K562 (cell line): ENCODE measurements at regions not wholly inside any gene's neighbourhood (a gene's known extent, or its start where the extent isn't known, plus 50 kb on each side); places are given as distances from the start of the nearest gene placed in this dataset.
A peak's percentile ranks its signal among the peaks of the same experiment; 100 is the strongest.

Experiments used
- CXXC5 ChIP-seq: fragments of 250-450 bp; sonication (Bioruptor Pico); IDR thresholded peaks from 2 replicates; pipeline ENCODE4 v1.8.0; 2022; ENCODE audit warnings: inconsistent platforms, mild to moderate bottlenecking, moderate library complexity
- E2F8 ChIP-seq: fragments of 450-650 bp; IDR thresholded peaks from 2 replicates; pipeline ENCODE4 v1.7.1; 2018; ENCODE audit warnings: mild to moderate bottlenecking, low read depth; ENCODE audit not compliant: partially characterized antibody
- FIP1L1 ChIP-seq: fragments of 200-400 bp; formaldehyde crosslinking; IDR thresholded peaks from 2 replicates; pipeline ENCODE4 v1.6.1; 2018; ENCODE audit warnings: mild to moderate bottlenecking, low read depth, low read length; ENCODE audit not compliant: poor library complexity, severe bottlenecking
- GATAD2A ChIP-seq: fragments of 450-650 bp; IDR thresholded peaks from 2 replicates; pipeline ENCODE4 v1.6.1; 2017
- HDAC2 ChIP-seq: fragments of 450-650 bp; IDR thresholded peaks from 2 replicates; pipeline ENCODE4 v1.6.1; 2016; ENCODE audit warnings: mild to moderate bottlenecking
- L3MBTL2 ChIP-seq: fragments of 450-650 bp; IDR thresholded peaks from 2 replicates; pipeline ENCODE4 v1.6.1; 2016; ENCODE audit warnings: mild to moderate bottlenecking, moderate library complexity
- MYNN ChIP-seq, 2 experiments: sonication (generic); formaldehyde crosslinking in 1 of 2; IDR thresholded peaks; 2 replicates each; pipeline versions ENCODE4 v1.5.0 to v1.6.1; 2016 to 2020; ENCODE audit warnings: antibody characterized with exemption in 1 of 2, missing genetic modification reagents in 1 of 2
- NCOA4 ChIP-seq: fragments of 450-650 bp; IDR thresholded peaks from 2 replicates; pipeline ENCODE4 v1.6.1; 2018; ENCODE audit warnings: mild to moderate bottlenecking; ENCODE audit not compliant: partially characterized antibody
- NKRF ChIP-seq: fragments of 450-650 bp; IDR thresholded peaks from 2 replicates; pipeline ENCODE4 v1.6.1; 2016; ENCODE audit warnings: borderline replicate concordance
- PML ChIP-seq: IDR thresholded peaks from 2 replicates; pipeline ENCODE4 v1.6.1; 2012; ENCODE audit warnings: low read length, inconsistent platforms
- RBFOX2 ChIP-seq: fragments of 200-400 bp; formaldehyde crosslinking; IDR thresholded peaks from 2 replicates; pipeline ENCODE4 v1.6.1; 2017; ENCODE audit warnings: low read depth, mild to moderate bottlenecking, low read length, moderate library complexity
- SIN3A ChIP-seq, 2 experiments: fragments of 150-350 bp in 1 of 2; IDR thresholded peaks; 2 replicates each; pipeline ENCODE4 v1.6.1; 2011 to 2016; ENCODE audit warnings: borderline replicate concordance in 2 of 2, low read depth in 2 of 2, low read length in 2 of 2, mild to moderate bottlenecking in 2 of 2, moderate library complexity in 2 of 2; ENCODE audit not compliant: control insufficient read depth in 1 of 2
- SP2 ChIP-seq: IDR thresholded peaks from 2 replicates; pipeline ENCODE4 v1.6.1; 2011; ENCODE audit warnings: mild to moderate bottlenecking, low read depth, low read length, moderate library complexity; ENCODE audit not compliant: poor library complexity, severe bottlenecking; ENCODE audit errors: extremely low read depth
- TRIM25 ChIP-seq: fragments of 450-650 bp; IDR thresholded peaks from 2 replicates; pipeline ENCODE4 v1.7.0; 2016; ENCODE audit warnings: borderline replicate concordance
- XRCC5 ChIP-seq: fragments of 200-400 bp; formaldehyde crosslinking; IDR thresholded peaks from 2 replicates; pipeline ENCODE4 v1.6.1; 2017; ENCODE audit warnings: low read depth, mild to moderate bottlenecking, low read length
- YBX1 ChIP-seq: fragments of 450-650 bp; IDR thresholded peaks from 2 replicates; pipeline ENCODE4 v1.7.1; 2016; ENCODE audit warnings: mild to moderate bottlenecking
- ZHX1 ChIP-seq: fragments of 150-350 bp; conservative IDR thresholded peaks from 2 replicates; pipeline ENCODE4 v1.6.1; 2014; ENCODE audit warnings: low read length
- ZNF584 ChIP-seq: fragments of 200-800 bp; sonication (Bioruptor generic); IDR thresholded peaks from 2 replicates; pipeline ENCODE4 v1.6.1; 2016; ENCODE audit warnings: low read depth, mild to moderate bottlenecking, missing genetic modification characterization, missing compliant biosample characterization
- ZNF76 ChIP-seq: fragments of 250-450 bp; sonication (Bioruptor Pico); IDR thresholded peaks from 2 replicates; pipeline ENCODE4 v1.4.0; 2020; ENCODE audit warnings: mild to moderate bottlenecking, moderate library complexity, borderline replicate concordance

- TF ChIP-seq TRIM25 (no peak), E2F8 (no peak), ZNF584 (CRISPR knock-in tag) (0 out of 2 replicates have a peak, but pooled peaks have one; percentile 25), ZHX1 (no peak), NKRF (no peak), CXXC5 (CRISPR knock-in tag) (0 out of 2 replicates have a peak, but pooled peaks have one; percentile 25), PML (no peak), GATAD2A (no peak), SIN3A (IDR thresholded peaks at IDR 0.05; ENCODE audit: borderline replicate concordance in 2 of 2, control insufficient read depth in 1 of 2, low read depth in 2 of 2, low read length in 2 of 2) (no peak), YBX1 (no peak), HDAC2 (no peak), NCOA4 (no peak), RBFOX2 (no peak), XRCC5 (no peak), ZNF76 (CRISPR knock-in tag) (no peak), MYNN (IDR thresholded peaks at IDR 0.05) (no peak), MYNN (CRISPR knock-in tag; IDR thresholded peaks at IDR 0.05) (no peak), L3MBTL2 (peak; percentile 60), SP2 (no peak), FIP1L1 (no peak)
Observed at GRCh38 chr12:88299567-88300101, 157.5 kb downstream of the TMTC3 start (continued).
